Bronchial epithelial cell (primary cell): ENCODE measurements at regions not wholly inside any gene's neighbourhood (a gene's known extent, or its start where the extent isn't known, plus 50 kb on each side); places are given as distances from the start of the nearest gene placed in this dataset.

Source experiments
- DNase-seq: peaks from one replicate; pipeline ENCODE4 v3.0.0-alpha.2; 2010; ENCODE audit warnings: low read depth
- FAIRE-seq: peaks from 2 replicates; lab custom pipeline; 2011; peaks lifted over from hg19 to GRCh38; lab: Jason Lieb, UNC
- H3K27me3 ChIP-seq: 2 replicates; pipeline ENCODE4 v1.5.1; 2011; ENCODE audit warnings: low read length; ENCODE audit not compliant: control insufficient read depth, insufficient read depth
- H3K36me3 ChIP-seq: 2 replicates; pipeline ENCODE4 v1.5.1; 2011; ENCODE audit warnings: low read length; ENCODE audit not compliant: control insufficient read depth, insufficient read depth
- H3K4me3 ChIP-seq: 2 replicates; pipeline ENCODE4 v1.5.1; 2011; ENCODE audit warnings: mild to moderate bottlenecking, low read depth, low read length, control low read depth
- CTCF ChIP-seq: IDR thresholded peaks from 2 replicates; pipeline ENCODE4 v1.5.1; 2011; ENCODE audit warnings: mild to moderate bottlenecking, moderate library complexity, low read length, control low read depth, inconsistent platforms; ENCODE audit not compliant: insufficient read depth, severe bottlenecking

GRCh38 chr17:79249929-79250521, 175.4 kb downstream of the ENGASE start:
- FAIRE-seq: peak; percentile 70
- Histone ChIP-seq H3K36me3 (no peaks in the 10 kb centered on the region), H3K27me3 (peaks cover 2% of the 10 kb centered on the region)

GRCh38 chr17:79248843-79249493, 174.3 kb downstream of the ENGASE start:
- DNase-seq: no peak
- Histone ChIP-seq H3K4me3 (no peak overlapping the region), H3K27me3 (peaks cover 2% of the 10 kb centered on the region), H3K36me3 (no peaks in the 10 kb centered on the region)
- no peak for TF ChIP-seq CTCF
- FAIRE-seq: no peak

More at GRCh38 chr17:79249929-79250521, 175.4 kb downstream of the ENGASE start:
- no peak for TF ChIP-seq CTCF
- DNase-seq: no peak
- no peak overlapping the region for H3K4me3 ChIP-seq

- H3K27me3 ChIP-seq: no peaks in the 10 kb centered on the region
- no peak for TF ChIP-seq CTCF
- H3K4me3 ChIP-seq: no peak overlapping the region
- no peak for DNase-seq
- peak; percentile 43 for FAIRE-seq
- no peaks in the 10 kb centered on the region for H3K36me3 ChIP-seq
Observed at GRCh38 chr17:79246225-79247190, 171.9 kb downstream of the ENGASE start.

- FAIRE-seq (no peak), DNase-seq (no peak)
- no peaks in the 10 kb centered on the region for H3K27me3 ChIP-seq
- TF ChIP-seq CTCF: no peak
- H3K36me3 ChIP-seq: no peaks in the 10 kb centered on the region
- no peak overlapping the region for H3K4me3 ChIP-seq
Observed at GRCh38 chr17:79244665-79245064, 170.0 kb downstream of the ENGASE start.

GRCh38 chr17:79243996-79244395, 169.4 kb downstream of the ENGASE start:
- no peaks in the 10 kb centered on the region for H3K27me3 ChIP-seq
- DNase-seq: no peak
- H3K36me3 ChIP-seq: no peaks in the 10 kb centered on the region
- H3K4me3 ChIP-seq: no peak overlapping the region
- no peak for TF ChIP-seq CTCF
- no peak for FAIRE-seq
